Type B pancreatic cell (in vitro differentiated cells): ENCODE measurements at regions not wholly inside any gene's neighbourhood (a gene's known extent, or its start where the extent isn't known, plus 50 kb on each side); places are given as distances from the start of the nearest gene placed in this dataset.

Source experiments
- DNase-seq: peaks from one replicate; pipeline ENCODE4 v3.0.0; 2021; ENCODE audit warnings: mixed read lengths; ENCODE audit not compliant: unreplicated experiment; ENCODE audit errors: extremely low spot score
- H3K27ac Mint-ChIP-seq: 2 replicates; pipeline ENCODE4 v1.8.0; 2021; ENCODE audit warnings: mild to moderate bottlenecking, mixed read lengths
- H3K27me3 Mint-ChIP-seq: 2 replicates; pipeline ENCODE4 v1.8.0; 2021; ENCODE audit warnings: mixed read lengths
- H3K36me3 Mint-ChIP-seq: 2 replicates; pipeline ENCODE4 v1.8.0; 2021; ENCODE audit warnings: mixed read lengths
- H3K4me1 Mint-ChIP-seq: one replicate; pipeline ENCODE4 v1.8.0; 2021; ENCODE audit warnings: mixed read lengths; ENCODE audit not compliant: unreplicated experiment
- H3K4me3 Mint-ChIP-seq: 2 replicates; pipeline ENCODE4 v1.8.0; 2021; ENCODE audit warnings: mild to moderate bottlenecking, mixed read lengths
- H3K9me3 Mint-ChIP-seq: 2 replicates; pipeline ENCODE4 v1.8.0; 2021; ENCODE audit warnings: mixed read lengths
- CTCF ChIP-seq: fragments of 200-600 bp; sonication (generic); conservative IDR thresholded peaks from 2 replicates; pipeline ENCODE4 v1.5.0; 2021; ENCODE audit warnings: antibody characterized with exemption, mild to moderate bottlenecking

GRCh38 chr17:79304884-79305283 lies 230.3 kb downstream of the ENGASE start:
- Mint-ChIP-seq H3K9me3 (no peaks in the 10 kb centered on the region), H3K4me3 (no peak overlapping the region), H3K36me3 (no peaks in the 10 kb centered on the region), H3K27me3 (peaks cover 31% of the 10 kb centered on the region), H3K27ac (no peak overlapping the region), H3K4me1 (no peaks in the 10 kb centered on the region)
- TF ChIP-seq CTCF: no peak
- DNase-seq: no peak

- TF ChIP-seq CTCF: no peak
- no peak overlapping the region for H3K27ac Mint-ChIP-seq
- peaks cover 33% of the 10 kb centered on the region for H3K27me3 Mint-ChIP-seq
Measured at GRCh38 chr17:79303641-79304205, 229.1 kb downstream of the ENGASE start.

GRCh38 chr17:79301469-79301868 lies 226.8 kb downstream of the ENGASE start:
- H3K36me3 Mint-ChIP-seq: no peaks in the 10 kb centered on the region
- H3K27me3 Mint-ChIP-seq: peaks cover 47% of the 10 kb centered on the region
- H3K27ac Mint-ChIP-seq: no peak overlapping the region
- H3K4me1 Mint-ChIP-seq: no peaks in the 10 kb centered on the region
- no peaks in the 10 kb centered on the region for H3K9me3 Mint-ChIP-seq
- H3K4me3 Mint-ChIP-seq: no peak overlapping the region
- TF ChIP-seq CTCF: no peak
- DNase-seq: no peak

More at GRCh38 chr17:79303641-79304205, 229.1 kb downstream of the ENGASE start:
- no peaks in the 10 kb centered on the region for H3K36me3 Mint-ChIP-seq
- H3K4me3 Mint-ChIP-seq: no peak overlapping the region
- H3K9me3 Mint-ChIP-seq: no peaks in the 10 kb centered on the region
- no peak for DNase-seq
- no peaks in the 10 kb centered on the region for H3K4me1 Mint-ChIP-seq

GRCh38 chr17:79299349-79299748 lies 224.7 kb downstream of the ENGASE start:
- Mint-ChIP-seq H3K4me1 (no peaks in the 10 kb centered on the region), H3K4me3 (no peak overlapping the region), H3K27ac (no peak overlapping the region), H3K9me3 (no peaks in the 10 kb centered on the region), H3K27me3 (peaks cover 60% of the 10 kb centered on the region), H3K36me3 (no peaks in the 10 kb centered on the region)
- no peak for DNase-seq
- no peak for TF ChIP-seq CTCF

- TF ChIP-seq CTCF: no peak
- no peak for DNase-seq
- Mint-ChIP-seq H3K9me3 (no peaks in the 10 kb centered on the region), H3K4me1 (no peaks in the 10 kb centered on the region), H3K36me3 (no peaks in the 10 kb centered on the region), H3K27me3 (peaks cover 59% of the 10 kb centered on the region), H3K4me3 (no peak overlapping the region), H3K27ac (no peak overlapping the region)
Measured at GRCh38 chr17:79298799-79299198, 224.2 kb downstream of the ENGASE start.

- TF ChIP-seq CTCF: no peak
- no peak overlapping the region for H3K4me3 Mint-ChIP-seq
- H3K27ac Mint-ChIP-seq: no peak overlapping the region
- H3K27me3 Mint-ChIP-seq: peaks cover 63% of the 10 kb centered on the region
- H3K9me3 Mint-ChIP-seq: no peaks in the 10 kb centered on the region
- no peak for DNase-seq
- no peaks in the 10 kb centered on the region for H3K36me3 Mint-ChIP-seq
- H3K4me1 Mint-ChIP-seq: no peaks in the 10 kb centered on the region
Measured at GRCh38 chr17:79296243-79296642, 221.6 kb downstream of the ENGASE start.
